ENCODE measurements at regions not wholly inside any gene's neighbourhood (a gene's known extent, or its start where the extent isn't known, plus 50 kb on each side); places are given as distances from the start of the nearest gene placed in this dataset.
"Not testable (repeated sequence)": the region's sequence is repeated elsewhere in the genome, so short reads cannot be mapped to it uniquely, and the experiment has no call there.

- not testable (repeated sequence) for DNase-seq
These were observed 53.0 kb upstream of the C1QTNF3 start for GRCh38 chr5:34096033-34096432.

- DNase-seq = not testable (repeated sequence)
These were observed 56.9 kb upstream of the C1QTNF3 start for GRCh38 chr5:34099891-34100290.

- not testable (repeated sequence) for DNase-seq
These were observed 58.6 kb upstream of the C1QTNF3 start for GRCh38 chr5:34101567-34101966.

- DNase-seq = not testable (repeated sequence)
These were observed 65.9 kb upstream of the C1QTNF3 start for GRCh38 chr5:34108897-34109296.

GRCh38 chr5:34124280-34124679, 81.3 kb upstream of the C1QTNF3 start:
- not testable (repeated sequence) for DNase-seq

GRCh38 chr5:34125354-34125753, 82.3 kb upstream of the C1QTNF3 start:
- DNase-seq = not testable (repeated sequence)

GRCh38 chr5:34126741-34127140, 83.7 kb upstream of the C1QTNF3 start:
- DNase-seq = not testable (repeated sequence)

GRCh38 chr5:34127818-34128217, 84.8 kb upstream of the C1QTNF3 start:
- not testable (repeated sequence) for DNase-seq

GRCh38 chr5:34128890-34129289, 85.9 kb upstream of the C1QTNF3 start:
- not testable (repeated sequence) for DNase-seq

GRCh38 chr5:34154988-34155387, 112.0 kb upstream of the C1QTNF3 start:
- DNase-seq = not testable (repeated sequence)

- not testable (repeated sequence) for DNase-seq
These were observed 113.8 kb upstream of the C1QTNF3 start for GRCh38 chr5:34156703-34157414.

- DNase-seq = not testable (repeated sequence)
These were observed 117.9 kb upstream of the C1QTNF3 start for GRCh38 chr5:34160904-34161303.

- DNase-seq = not testable (repeated sequence)
These were observed 128.4 kb upstream of the C1QTNF3 start for GRCh38 chr5:34171398-34171797.

- DNase-seq = not testable (repeated sequence)
These were observed 136.6 kb upstream of the C1QTNF3 start for GRCh38 chr5:34179453-34180190.

- not testable (repeated sequence) for DNase-seq
These were observed 137.2 kb upstream of the C1QTNF3 start for GRCh38 chr5:34180225-34180624.

GRCh38 chr5:34180940-34181614, 138.1 kb upstream of the C1QTNF3 start:
- not testable (repeated sequence) for DNase-seq

- not testable (repeated sequence) for DNase-seq
These were observed 142.0 kb upstream of the C1QTNF3 start for GRCh38 chr5:34185005-34185404.

- DNase-seq = not testable (repeated sequence)
These were observed 142.6 kb upstream of the C1QTNF3 start for GRCh38 chr5:34185572-34185971.

- DNase-seq = not testable (repeated sequence)
These were observed 143.1 kb upstream of the C1QTNF3 start for GRCh38 chr5:34186108-34186507.

- DNase-seq = not testable (repeated sequence)
These were observed 143.9 kb upstream of the C1QTNF3 start for GRCh38 chr5:34186865-34187264.

- not testable (repeated sequence) for DNase-seq
These were observed 144.4 kb upstream of the C1QTNF3 start for GRCh38 chr5:34187441-34187840.

- DNase-seq = not testable (repeated sequence)
These were observed 145.2 kb upstream of the C1QTNF3 start for GRCh38 chr5:34188001-34188822.
